T47D (cell line): ENCODE measurements at regions not wholly inside any gene's neighbourhood (a gene's known extent, or its start where the extent isn't known, plus 50 kb on each side); places are given as distances from the start of the nearest gene placed in this dataset.

Source experiments
- DNase-seq, 2 experiments: peaks; one replicate each; pipeline versions ENCODE4 v3.0.0 to v3.0.0-alpha.2; 2011 to 2012; ENCODE audit warnings: low read depth in 1 of 2, low spot score in 1 of 2
- JUND ChIP-seq: IDR thresholded peaks from 2 replicates; pipeline ENCODE4 v1.6.1; 2012; ENCODE audit warnings: low read depth
- in situ Hi-C: cut with HindIII; loops from 2 replicates; pipeline ENCODE4 v1.10.0; 2016; ENCODE audit warnings: low sequenced_read_pairs, low pct_unique_long_range_greater_than_20kb

- TF ChIP-seq JUND, result no peak
- DNase-seq, result no peak
- in situ Hi-C loops, result no loop called here
These were observed 117.8 kb downstream of the NR1D2 start for GRCh38 chr3:24062916-24063315.
